Ovary (tissue), 3 donors: ENCODE measurements at regions not wholly inside any gene's neighbourhood (a gene's known extent, or its start where the extent isn't known, plus 50 kb on each side); places are given as distances from the start of the nearest gene placed in this dataset.

Experiments
- POLR2A ChIP-seq: fragments of 450-650 bp; IDR thresholded peaks from one replicate; pipeline ENCODE4 v1.6.1; 2017; ENCODE audit warnings: antibody characterized with exemption, mild to moderate bottlenecking, moderate library complexity
- TF ChIP-seq, protein P1 (sequence below), 3 donors: fragments of 450-650 bp in 2 of 3; fragments of 200-600 bp in 1 of 3; IDR thresholded peaks; one replicate each; pipeline versions ENCODE4 v1.5.1 to v1.8.0; 2016 to 2022; ENCODE audit warnings: antibody characterized with exemption in 3 of 3, mild to moderate bottlenecking in 1 of 3
- donor health status: DM: no; HTN: no; CAD: no.

DNA sequence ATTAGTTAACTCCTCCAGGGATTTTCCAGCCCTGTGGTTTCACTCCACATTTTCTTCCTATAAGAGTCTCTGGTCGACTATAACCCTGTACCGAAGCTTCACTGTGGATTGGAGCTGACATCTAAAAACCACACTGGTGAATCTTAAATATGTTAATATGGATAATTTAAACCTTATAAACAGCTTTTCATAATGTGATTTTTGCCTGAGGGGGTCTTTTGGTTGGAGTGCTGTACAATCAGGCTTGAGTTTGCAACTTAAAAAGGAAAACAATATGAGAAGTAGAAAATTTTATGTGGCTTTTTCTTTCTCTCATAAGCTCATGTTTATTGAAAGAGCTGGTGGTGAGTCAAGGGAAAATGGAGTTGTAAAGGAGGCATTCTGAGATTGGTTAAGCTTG, 313.7 kb downstream of the VPS13C start:
- TF ChIP-seq, protein P1, sequence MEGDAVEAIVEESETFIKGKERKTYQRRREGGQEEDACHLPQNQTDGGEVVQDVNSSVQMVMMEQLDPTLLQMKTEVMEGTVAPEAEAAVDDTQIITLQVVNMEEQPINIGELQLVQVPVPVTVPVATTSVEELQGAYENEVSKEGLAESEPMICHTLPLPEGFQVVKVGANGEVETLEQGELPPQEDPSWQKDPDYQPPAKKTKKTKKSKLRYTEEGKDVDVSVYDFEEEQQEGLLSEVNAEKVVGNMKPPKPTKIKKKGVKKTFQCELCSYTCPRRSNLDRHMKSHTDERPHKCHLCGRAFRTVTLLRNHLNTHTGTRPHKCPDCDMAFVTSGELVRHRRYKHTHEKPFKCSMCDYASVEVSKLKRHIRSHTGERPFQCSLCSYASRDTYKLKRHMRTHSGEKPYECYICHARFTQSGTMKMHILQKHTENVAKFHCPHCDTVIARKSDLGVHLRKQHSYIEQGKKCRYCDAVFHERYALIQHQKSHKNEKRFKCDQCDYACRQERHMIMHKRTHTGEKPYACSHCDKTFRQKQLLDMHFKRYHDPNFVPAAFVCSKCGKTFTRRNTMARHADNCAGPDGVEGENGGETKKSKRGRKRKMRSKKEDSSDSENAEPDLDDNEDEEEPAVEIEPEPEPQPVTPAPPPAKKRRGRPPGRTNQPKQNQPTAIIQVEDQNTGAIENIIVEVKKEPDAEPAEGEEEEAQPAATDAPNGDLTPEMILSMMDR (IDR thresholded peaks at IDR 0.05), result no peak
- no peak for TF ChIP-seq POLR2A
